ENCODE measurements at regions not wholly inside any gene's neighbourhood (a gene's known extent, or its start where the extent isn't known, plus 50 kb on each side); places are given as distances from the start of the nearest gene placed in this dataset.
A peak's percentile ranks its signal among the peaks of the same experiment; 100 is the strongest.

DNA sequence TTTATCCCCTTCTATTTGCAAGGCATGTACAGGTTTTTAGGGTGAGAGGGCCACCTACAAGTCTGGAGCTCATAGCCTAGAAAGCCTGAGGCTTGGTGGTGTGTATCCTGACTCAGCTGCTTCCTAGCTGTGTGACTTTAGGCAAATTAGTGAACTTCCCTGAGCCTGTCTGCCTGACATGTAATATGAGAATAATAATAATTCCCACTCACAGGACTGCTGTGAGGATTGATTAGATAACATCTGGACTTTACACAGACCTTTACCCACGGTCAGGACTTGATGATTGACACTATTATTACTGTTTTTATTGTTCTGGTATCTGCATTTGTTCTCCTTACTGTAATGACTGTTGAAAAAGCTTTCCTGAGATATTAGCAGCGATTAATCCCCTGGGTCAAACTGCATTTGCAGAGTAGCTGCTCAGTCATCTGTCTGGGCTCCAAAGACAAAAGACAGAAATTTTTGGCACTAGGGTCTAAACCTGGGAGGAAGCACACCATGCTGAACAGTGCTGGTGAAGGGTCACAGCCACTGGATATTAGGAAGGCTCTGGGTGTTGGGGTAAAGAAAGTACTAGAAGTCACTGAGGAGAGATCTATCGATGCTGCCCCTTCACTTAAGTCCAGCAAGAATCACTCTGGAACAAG, 276.5 kb upstream of the FN1 start:
- 23% methylated on average over 2 of the region's 3 CpGs for WGBS (ENCODE audit: insufficient coverage, low coverage, missing lambda C conversion rate)
- no peak for ATAC-seq
- H3K4me3 ChIP-seq: no peak overlapping the region
- FAIRE-seq: no peak
- DNase-seq (ENCODE audit: extremely low read depth in 1 of 4, low spot score in 3 of 4): no peak
- H3K79me2 ChIP-seq (ENCODE audit: control insufficient read depth, insufficient read depth, low read length): no peaks in the 10 kb centered on the region
- intact Hi-C loops (cut with micrococcal nuclease): loop anchor here (10.0 kb wide), 2 partner anchors 112 to 258 kb away; no protein-coding TSS in a partner anchor
- ChIA-PET CTCF (ENCODE audit: low intra/inter-chr PET ratio) (no interaction called here), POLR2A (no interaction called here)
- H3K9me3 ChIP-seq (replicated peaks; ENCODE audit: control insufficient read depth, insufficient read depth, low read depth, low read length): no peaks in the 10 kb centered on the region
- H3K9me1 ChIP-seq (ENCODE audit: control insufficient read depth, insufficient read depth, low read length): no peaks in the 10 kb centered on the region
- no peak overlapping the region for H3K4me2 ChIP-seq (ENCODE audit: insufficient read depth, low read length)
- H3K27ac ChIP-seq (ENCODE audit: extremely low read depth, low read depth, low read length): no peak overlapping the region
- H3K4me1 ChIP-seq (replicated peaks in 1 of 2; ENCODE audit: control insufficient read depth in 2 of 2, insufficient read depth in 2 of 2, low read length in 2 of 2): peaks cover 0 to 5% of the 10 kb centered on the region in 2 experiments; a peak in 1 of 5 replicates
- no peaks in the 10 kb centered on the region for H4K20me1 ChIP-seq (replicated peaks; ENCODE audit: control insufficient read depth, insufficient read depth, low read length)
- in situ Hi-C loops (cut with MboI): no loop called here
- H3K9ac ChIP-seq (ENCODE audit: insufficient read depth in 1 of 2, low read depth in 2 of 2, low read length in 2 of 2): no peak overlapping the region
- no peaks in the 10 kb centered on the region for H3K27me3 ChIP-seq (ENCODE audit: control insufficient read depth in 2 of 2, insufficient read depth in 2 of 2, low read length in 2 of 2)
- no TSS peak for BruUV-seq (replicated peaks)
- H2AFZ ChIP-seq (ENCODE audit: low read depth, low read length): no peak overlapping the region
- TF ChIP-seq RBM25 (IDR thresholded peaks at IDR 0.05; ENCODE audit: low read depth, low read length, severe bottlenecking) (peak; percentile 47), MTA2 (IDR thresholded peaks at IDR 0.05; ENCODE audit: low read depth) (no peak), ZFP36 (IDR thresholded peaks at IDR 0.05; ENCODE audit: low read depth, low read length, partially characterized antibody) (peak; percentile 53), SMARCC2 (IDR thresholded peaks at IDR 0.05; ENCODE audit: low read depth) (no peak)
- H3K36me3 ChIP-seq (ENCODE audit: control insufficient read depth, insufficient read depth, low read length): no peaks in the 10 kb centered on the region

DNA sequence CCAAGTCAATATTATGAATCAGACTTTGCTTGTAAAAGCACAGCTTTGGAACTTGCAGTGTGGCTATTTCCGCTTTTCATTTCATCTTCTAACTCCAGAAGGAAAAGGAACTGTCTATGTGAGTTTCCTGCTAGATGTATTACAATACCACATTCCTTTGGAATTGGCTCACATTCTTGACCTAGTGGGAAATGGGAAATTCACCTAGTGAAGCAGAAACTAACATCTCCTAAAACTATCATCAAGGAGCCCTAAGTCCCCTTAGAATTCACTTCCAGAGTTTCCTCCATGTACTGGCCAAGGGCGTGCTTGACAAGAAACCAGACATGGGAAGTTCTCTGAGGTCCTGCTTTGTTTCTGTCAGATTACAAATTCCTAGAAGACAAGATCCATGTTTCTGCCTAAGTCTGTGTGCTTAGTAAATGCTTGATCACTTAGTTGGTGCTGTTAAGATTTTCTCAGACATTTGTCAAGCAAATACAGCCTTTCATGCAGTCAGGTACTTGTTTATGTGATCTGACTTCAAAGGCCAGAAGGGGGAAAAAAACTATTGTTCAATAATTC, 275.7 kb upstream of the FN1 start:
- H3K9me1 ChIP-seq (ENCODE audit: control insufficient read depth, insufficient read depth, low read length): no peaks in the 10 kb centered on the region
- no peak for ATAC-seq
- no peak for FAIRE-seq
- no peaks in the 10 kb centered on the region for H3K27me3 ChIP-seq (ENCODE audit: control insufficient read depth in 2 of 2, insufficient read depth in 2 of 2, low read length in 2 of 2)
- no peak for DNase-seq (ENCODE audit: extremely low read depth in 1 of 4, low spot score in 3 of 4)
- no peak overlapping the region for H3K27ac ChIP-seq (ENCODE audit: extremely low read depth, low read depth, low read length)
- no peak overlapping the region for H3K4me3 ChIP-seq
- WGBS (ENCODE audit: insufficient coverage, low coverage, missing lambda C conversion rate): 92% methylated on average over 1 of the region's 2 CpGs
- TF ChIP-seq GTF2A2 (tag; IDR thresholded peaks at IDR 0.05): no peak
- H3K36me3 ChIP-seq (ENCODE audit: control insufficient read depth, insufficient read depth, low read length): no peaks in the 10 kb centered on the region
- H3K79me2 ChIP-seq (ENCODE audit: control insufficient read depth, insufficient read depth, low read length): no peaks in the 10 kb centered on the region
- H3K9me3 ChIP-seq (replicated peaks; ENCODE audit: control insufficient read depth, insufficient read depth, low read depth, low read length): no peaks in the 10 kb centered on the region
- BruUV-seq (replicated peaks): no TSS peak
- H3K4me2 ChIP-seq (ENCODE audit: insufficient read depth, low read length): no peak overlapping the region
- ChIA-PET POLR2A (no interaction called here), CTCF (ENCODE audit: low intra/inter-chr PET ratio) (no interaction called here)
- H2AFZ ChIP-seq (ENCODE audit: low read depth, low read length): peak overlapping the region; percentile 51; the same call in 1 of the 2 replicates
- H3K9ac ChIP-seq (ENCODE audit: insufficient read depth in 1 of 2, low read depth in 2 of 2, low read length in 2 of 2): no peak overlapping the region
- intact Hi-C loops (cut with micrococcal nuclease) (loop anchor here (10.0 kb wide), 2 partner anchors 113 to 257 kb away; no protein-coding TSS in a partner anchor), in situ Hi-C loops (cut with MboI) (no loop called here)
- peaks cover 0 to 5% of the 10 kb centered on the region in 2 experiments; a peak in 1 of 5 replicates for H3K4me1 ChIP-seq (replicated peaks in 1 of 2; ENCODE audit: control insufficient read depth in 2 of 2, insufficient read depth in 2 of 2, low read length in 2 of 2)
- H4K20me1 ChIP-seq (replicated peaks; ENCODE audit: control insufficient read depth, insufficient read depth, low read length): no peaks in the 10 kb centered on the region
